ENCODE measurements at regions not wholly inside any gene's neighbourhood (a gene's known extent, or its start where the extent isn't known, plus 50 kb on each side); places are given as distances from the start of the nearest gene placed in this dataset.

DNA sequence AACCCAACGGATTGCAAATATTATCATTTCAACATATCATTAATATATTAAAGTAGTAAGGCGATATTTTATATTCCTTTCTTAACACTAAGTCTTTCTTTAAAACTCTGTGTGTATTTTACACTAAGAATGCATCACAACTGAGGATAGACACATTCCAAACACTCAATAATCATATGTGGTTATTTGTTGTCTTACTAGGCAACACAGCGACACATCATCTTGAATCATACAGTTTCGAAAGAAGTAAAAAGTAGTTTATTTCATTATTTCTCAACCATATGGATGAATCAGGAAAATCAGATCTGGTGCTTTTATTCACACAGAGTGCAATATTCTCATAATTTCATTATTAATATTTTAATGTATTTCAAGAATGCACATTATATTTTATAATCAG lies 662.4 kb downstream of the EPHA7 start:
- WGBS, 2 experiments = 100% methylated on average over 2 of the region's 4 CpGs; no CpG with 5 or more reads in 1 of the 2 experiments
- Histone ChIP-seq H3K4me1 (ENCODE audit: control insufficient read depth, insufficient read depth, low read length) (no peaks in the 10 kb centered on the region), H3K4me3 (ENCODE audit: insufficient read depth, low read depth, low read length) (no peak overlapping the region), H3K27me3 (ENCODE audit: control insufficient read depth, insufficient read depth, low read length, poor library complexity, severe bottlenecking) (no peaks in the 10 kb centered on the region), H3K9me3 (ENCODE audit: control insufficient read depth, low read length) (no peaks in the 10 kb centered on the region), H3K36me3 (ENCODE audit: control insufficient read depth, insufficient read depth, low read length) (no peaks in the 10 kb centered on the region), H3K27ac (ENCODE audit: insufficient read depth, low read depth, low read length, poor library complexity, severe bottlenecking) (no peak overlapping the region)

- Histone ChIP-seq H3K9me3 (ENCODE audit: control insufficient read depth, low read length) (no peaks in the 10 kb centered on the region), H3K4me3 (ENCODE audit: insufficient read depth, low read depth, low read length) (no peak overlapping the region), H3K4me1 (ENCODE audit: control insufficient read depth, insufficient read depth, low read length) (no peaks in the 10 kb centered on the region), H3K36me3 (ENCODE audit: control insufficient read depth, insufficient read depth, low read length) (no peaks in the 10 kb centered on the region), H3K27ac (ENCODE audit: insufficient read depth, low read depth, low read length, poor library complexity, severe bottlenecking) (no peak overlapping the region), H3K27me3 (ENCODE audit: control insufficient read depth, insufficient read depth, low read length, poor library complexity, severe bottlenecking) (no peaks in the 10 kb centered on the region)
- 97 to 98% methylated on average over 4 of the region's 4 CpGs for WGBS, 2 experiments
These were observed 665.4 kb downstream of the EPHA7 start for GRCh38 chr6:92753956-92754355.

DNA sequence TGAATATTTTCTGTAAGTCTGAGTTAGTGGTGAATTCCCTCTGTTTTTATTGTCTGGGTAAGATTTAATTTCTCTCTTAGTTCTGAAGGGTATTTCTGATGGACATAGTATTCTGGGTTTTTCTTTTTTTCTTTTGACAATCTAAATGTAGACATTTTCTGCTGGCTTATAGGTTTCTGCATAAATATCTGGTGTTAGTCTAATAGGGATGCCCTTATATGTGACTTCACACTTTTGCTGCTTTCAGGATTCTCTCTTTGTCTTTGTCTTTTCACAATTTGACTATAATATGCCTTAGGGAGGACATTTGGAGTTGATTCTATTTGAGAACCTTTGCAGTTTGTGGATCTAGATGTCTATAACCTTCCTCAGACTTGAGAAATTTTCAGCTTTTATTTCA lies 667.2 kb downstream of the EPHA7 start:
- no peaks in the 10 kb centered on the region for H3K9me3 ChIP-seq (ENCODE audit: control insufficient read depth, low read length)
- no peak overlapping the region for H3K27ac ChIP-seq (ENCODE audit: insufficient read depth, low read depth, low read length, poor library complexity, severe bottlenecking)
- H3K4me3 ChIP-seq (ENCODE audit: insufficient read depth, low read depth, low read length) = no peak overlapping the region
- H3K4me1 ChIP-seq (ENCODE audit: control insufficient read depth, insufficient read depth, low read length) = no peaks in the 10 kb centered on the region
- no peaks in the 10 kb centered on the region for H3K36me3 ChIP-seq (ENCODE audit: control insufficient read depth, insufficient read depth, low read length)
- H3K27me3 ChIP-seq (ENCODE audit: control insufficient read depth, insufficient read depth, low read length, poor library complexity, severe bottlenecking) = no peaks in the 10 kb centered on the region

DNA sequence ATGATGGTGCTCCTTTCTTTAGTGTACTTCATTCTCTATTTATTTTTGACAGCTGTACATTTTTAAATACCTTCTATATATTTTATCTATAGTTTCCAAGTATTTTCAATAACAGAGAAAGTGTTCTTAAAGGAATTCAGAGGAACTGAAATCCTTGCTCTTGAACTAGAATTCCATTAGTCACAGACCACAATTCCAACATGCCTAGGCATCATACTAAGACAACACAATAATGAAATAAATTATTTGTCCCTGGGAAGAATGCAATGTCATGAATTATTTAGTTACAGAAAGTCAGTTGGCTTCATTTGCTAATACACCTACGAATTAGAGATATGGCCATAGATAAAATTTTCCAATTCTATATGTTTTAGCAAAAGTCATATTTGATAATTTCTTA lies 671.2 kb downstream of the EPHA7 start:
- Histone ChIP-seq H3K9me3 (ENCODE audit: control insufficient read depth, low read length) (no peaks in the 10 kb centered on the region), H3K27me3 (ENCODE audit: control insufficient read depth, insufficient read depth, low read length, poor library complexity, severe bottlenecking) (no peaks in the 10 kb centered on the region), H3K4me1 (ENCODE audit: control insufficient read depth, insufficient read depth, low read length) (no peaks in the 10 kb centered on the region), H3K36me3 (ENCODE audit: control insufficient read depth, insufficient read depth, low read length) (no peaks in the 10 kb centered on the region), H3K4me3 (ENCODE audit: insufficient read depth, low read depth, low read length) (no peak overlapping the region), H3K27ac (ENCODE audit: insufficient read depth, low read depth, low read length, poor library complexity, severe bottlenecking) (no peak overlapping the region)
- WGBS, 2 experiments = no CpG with 5 or more reads among the region's 1 CpG

DNA sequence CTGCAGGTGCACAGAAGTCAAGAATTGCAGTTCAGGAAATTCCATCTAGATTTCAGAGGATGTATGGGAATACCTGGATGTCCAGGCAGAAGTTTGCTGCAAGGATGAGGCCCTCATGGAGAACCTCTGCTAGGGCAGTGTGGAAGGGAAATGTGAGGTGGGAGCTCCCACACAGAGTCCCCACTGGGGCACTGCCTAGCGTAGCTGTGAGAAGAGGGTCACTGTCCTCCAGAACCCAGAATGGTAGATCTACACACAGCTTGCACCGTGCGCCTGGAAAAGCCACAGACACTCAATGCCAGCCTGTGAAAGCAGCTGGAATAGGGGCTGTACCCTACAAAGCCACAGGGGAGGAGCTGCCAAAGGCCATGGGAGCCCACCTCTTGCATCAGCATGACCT lies 681.4 kb downstream of the EPHA7 start:
- Histone ChIP-seq H3K4me3 (ENCODE audit: insufficient read depth, low read depth, low read length) (no peak overlapping the region), H3K36me3 (ENCODE audit: control insufficient read depth, insufficient read depth, low read length) (no peaks in the 10 kb centered on the region), H3K27ac (ENCODE audit: insufficient read depth, low read depth, low read length, poor library complexity, severe bottlenecking) (no peak overlapping the region), H3K4me1 (ENCODE audit: control insufficient read depth, insufficient read depth, low read length) (no peaks in the 10 kb centered on the region), H3K9me3 (ENCODE audit: control insufficient read depth, low read length) (no peaks in the 10 kb centered on the region), H3K27me3 (ENCODE audit: control insufficient read depth, insufficient read depth, low read length, poor library complexity, severe bottlenecking) (no peaks in the 10 kb centered on the region)
- WGBS, 2 experiments = 90 to 93% methylated on average over 3 of the region's 3 CpGs

DNA sequence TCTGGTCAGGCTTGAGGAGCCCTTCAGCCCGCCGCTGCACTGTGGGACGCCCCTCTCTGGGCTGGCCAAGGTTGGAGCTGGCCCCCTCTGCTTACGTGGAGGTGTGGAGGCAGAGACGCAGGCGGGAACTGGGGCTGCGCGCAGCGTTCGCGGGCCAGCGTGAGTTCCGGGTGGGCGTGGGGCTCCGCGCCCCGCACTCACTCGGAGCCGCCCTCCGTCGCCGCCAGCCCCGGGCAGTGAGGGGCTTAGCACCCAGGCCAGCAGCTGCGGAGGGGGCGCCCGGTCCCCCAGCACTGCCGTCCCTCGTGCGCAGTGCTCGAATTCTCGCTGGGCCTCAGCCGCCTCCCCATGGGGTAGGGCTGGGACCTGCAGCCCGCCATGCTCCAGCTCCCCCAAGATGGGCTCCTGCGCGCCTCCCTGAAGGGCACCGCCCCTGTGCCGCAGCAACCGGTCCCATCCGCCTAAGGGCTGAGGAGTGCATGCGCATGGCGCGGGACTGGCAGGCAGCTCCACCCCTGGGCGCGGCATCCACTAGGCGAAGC lies 695.9 kb downstream of the EPHA7 start:
- WGBS, 2 experiments = 96 to 97% methylated on average over 45 of the region's 45 CpGs
- H3K4me1 ChIP-seq (ENCODE audit: control insufficient read depth, insufficient read depth, low read length) = no peaks in the 10 kb centered on the region
- no peaks in the 10 kb centered on the region for H3K36me3 ChIP-seq (ENCODE audit: control insufficient read depth, insufficient read depth, low read length)
- H3K27me3 ChIP-seq (ENCODE audit: control insufficient read depth, insufficient read depth, low read length, poor library complexity, severe bottlenecking) = no peaks in the 10 kb centered on the region
- H3K4me3 ChIP-seq (ENCODE audit: insufficient read depth, low read depth, low read length) = no peak overlapping the region
- no peak overlapping the region for H3K27ac ChIP-seq (ENCODE audit: insufficient read depth, low read depth, low read length, poor library complexity, severe bottlenecking)
- no peaks in the 10 kb centered on the region for H3K9me3 ChIP-seq (ENCODE audit: control insufficient read depth, low read length)

DNA sequence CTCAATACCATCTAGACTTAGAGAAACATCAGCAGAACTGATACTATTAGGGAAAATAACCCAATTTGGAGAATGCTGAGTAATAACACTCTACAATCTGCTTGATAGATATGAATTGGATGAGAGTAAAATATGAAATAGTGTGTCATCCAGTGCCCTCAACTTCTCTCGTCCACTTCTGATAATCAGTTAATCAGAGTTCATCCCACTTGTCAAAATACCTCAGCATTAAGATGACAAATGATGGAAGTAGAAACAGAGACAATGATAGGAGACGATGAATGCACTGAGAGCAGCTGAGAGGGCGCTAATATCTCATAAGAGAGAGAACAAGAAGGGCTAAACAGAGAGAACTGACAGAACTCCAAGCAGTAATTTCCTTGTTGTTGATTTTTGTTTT lies 699.6 kb downstream of the EPHA7 start:
- Histone ChIP-seq H3K9me3 (ENCODE audit: control insufficient read depth, low read length) (no peaks in the 10 kb centered on the region), H3K4me3 (ENCODE audit: insufficient read depth, low read depth, low read length) (no peak overlapping the region), H3K4me1 (ENCODE audit: control insufficient read depth, insufficient read depth, low read length) (no peaks in the 10 kb centered on the region), H3K27ac (ENCODE audit: insufficient read depth, low read depth, low read length, poor library complexity, severe bottlenecking) (no peak overlapping the region), H3K27me3 (ENCODE audit: control insufficient read depth, insufficient read depth, low read length, poor library complexity, severe bottlenecking) (no peaks in the 10 kb centered on the region), H3K36me3 (ENCODE audit: control insufficient read depth, insufficient read depth, low read length) (no peaks in the 10 kb centered on the region)
- WGBS, 2 experiments = 93 to 98% methylated on average over 2 to 3 of the region's 3 CpGs

GRCh38 chr6:92716638-92717037 lies 702.7 kb downstream of the EPHA7 start:
- Histone ChIP-seq H3K36me3 (ENCODE audit: control insufficient read depth, insufficient read depth, low read length) (no peaks in the 10 kb centered on the region), H3K9me3 (ENCODE audit: control insufficient read depth, low read length) (no peaks in the 10 kb centered on the region), H3K27me3 (ENCODE audit: control insufficient read depth, insufficient read depth, low read length, poor library complexity, severe bottlenecking) (no peaks in the 10 kb centered on the region), H3K27ac (ENCODE audit: insufficient read depth, low read depth, low read length, poor library complexity, severe bottlenecking) (no peak overlapping the region), H3K4me1 (ENCODE audit: control insufficient read depth, insufficient read depth, low read length) (no peaks in the 10 kb centered on the region), H3K4me3 (ENCODE audit: insufficient read depth, low read depth, low read length) (no peak overlapping the region)
- WGBS, 2 experiments = 95 to 98% methylated on average over 4 of the region's 4 CpGs

- H3K4me3 ChIP-seq (ENCODE audit: insufficient read depth, low read depth, low read length) = no peak overlapping the region
- no peak overlapping the region for H3K27ac ChIP-seq (ENCODE audit: insufficient read depth, low read depth, low read length, poor library complexity, severe bottlenecking)
- no peaks in the 10 kb centered on the region for H3K27me3 ChIP-seq (ENCODE audit: control insufficient read depth, insufficient read depth, low read length, poor library complexity, severe bottlenecking)
These were observed 703.4 kb downstream of the EPHA7 start for GRCh38 chr6:92715991-92716390.

DNA sequence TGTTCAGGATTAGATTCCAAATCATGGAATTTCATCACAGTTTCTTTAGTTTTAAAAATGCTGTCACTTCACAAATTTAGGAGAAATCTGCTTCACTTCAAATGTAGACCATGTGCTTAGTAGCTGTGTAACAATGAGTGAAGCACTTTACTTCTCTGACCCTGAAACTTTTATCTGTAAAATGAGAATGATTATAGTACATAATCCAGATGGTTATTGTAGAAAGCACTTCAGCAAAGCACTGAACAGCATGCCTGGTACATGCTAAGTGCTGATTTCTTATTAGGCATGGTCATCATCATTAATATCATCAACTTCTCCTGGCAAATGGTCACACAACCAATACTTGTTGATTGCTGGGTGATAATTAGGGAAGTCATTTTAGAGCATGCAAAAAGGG lies 705.0 kb downstream of the EPHA7 start:
- H3K27ac ChIP-seq (ENCODE audit: insufficient read depth, low read depth, low read length, poor library complexity, severe bottlenecking) = no peak overlapping the region
- H3K36me3 ChIP-seq (ENCODE audit: control insufficient read depth, insufficient read depth, low read length) = no peaks in the 10 kb centered on the region
- no peaks in the 10 kb centered on the region for H3K27me3 ChIP-seq (ENCODE audit: control insufficient read depth, insufficient read depth, low read length, poor library complexity, severe bottlenecking)
- H3K4me1 ChIP-seq (ENCODE audit: control insufficient read depth, insufficient read depth, low read length) = no peaks in the 10 kb centered on the region
- no peaks in the 10 kb centered on the region for H3K9me3 ChIP-seq (ENCODE audit: control insufficient read depth, low read length)
- no peak overlapping the region for H3K4me3 ChIP-seq (ENCODE audit: insufficient read depth, low read depth, low read length)

More at GRCh38 chr6:92715991-92716390, 703.4 kb downstream of the EPHA7 start:
- H3K4me1 ChIP-seq (ENCODE audit: control insufficient read depth, insufficient read depth, low read length) = no peaks in the 10 kb centered on the region
- no peaks in the 10 kb centered on the region for H3K9me3 ChIP-seq (ENCODE audit: control insufficient read depth, low read length)
- no peaks in the 10 kb centered on the region for H3K36me3 ChIP-seq (ENCODE audit: control insufficient read depth, insufficient read depth, low read length)

- no peaks in the 10 kb centered on the region for H3K4me1 ChIP-seq (ENCODE audit: control insufficient read depth, insufficient read depth, low read length)
- no peaks in the 10 kb centered on the region for H3K27me3 ChIP-seq (ENCODE audit: control insufficient read depth, insufficient read depth, low read length, poor library complexity, severe bottlenecking)
- H3K4me3 ChIP-seq (ENCODE audit: insufficient read depth, low read depth, low read length) = no peak overlapping the region
- H3K9me3 ChIP-seq (ENCODE audit: control insufficient read depth, low read length) = no peaks in the 10 kb centered on the region
- 79% methylated on average over 2 of the region's 3 CpGs; no CpG with 5 or more reads in 1 of the 2 experiments for WGBS, 2 experiments
- H3K36me3 ChIP-seq (ENCODE audit: control insufficient read depth, insufficient read depth, low read length) = no peaks in the 10 kb centered on the region
- H3K27ac ChIP-seq (ENCODE audit: insufficient read depth, low read depth, low read length, poor library complexity, severe bottlenecking) = no peak overlapping the region
These were observed 709.3 kb downstream of the EPHA7 start for GRCh38 chr6:92710048-92710447.

All from ectodermal cell (in vitro differentiated cells).